Activated naive CD4-positive, alpha-beta T cell treated with anti-CD3 and anti-CD28 coated beads for 36 hours (primary cell): ENCODE measurements at regions not wholly inside any gene's neighbourhood (a gene's known extent, or its start where the extent isn't known, plus 50 kb on each side); places are given as distances from the start of the nearest gene placed in this dataset.

Source experiments
- CTCF ChIA-PET: fragments of 350-600 bp; sonication (Branson Sonifier 250); formaldehyde crosslinking; loops from one replicate; lab custom pipeline; 2021; ENCODE audit warnings: antibody characterized with exemption; lab: Charles Lee
- DNase-seq: peaks from one replicate; pipeline ENCODE4 v3.0.0-alpha.2; 2020
- H3K27ac Mint-ChIP-seq: one replicate; pipeline ENCODE4 v1.8.0; 2021; ENCODE audit warnings: mild to moderate bottlenecking, mixed read lengths
- H3K27me3 Mint-ChIP-seq: one replicate; pipeline ENCODE4 v1.8.0; 2021; ENCODE audit warnings: low read depth, mixed read lengths
- H3K36me3 Mint-ChIP-seq: one replicate; pipeline ENCODE4 v1.8.0; 2021; ENCODE audit warnings: low read depth, mixed read lengths
- H3K4me1 Mint-ChIP-seq: one replicate; pipeline ENCODE4 v1.8.0; 2021; ENCODE audit warnings: low read depth, mixed read lengths
- H3K4me3 Mint-ChIP-seq: one replicate; pipeline ENCODE4 v1.8.0; 2021; ENCODE audit warnings: mild to moderate bottlenecking, moderate library complexity, mixed read lengths
- H3K9me3 Mint-ChIP-seq: one replicate; pipeline ENCODE4 v1.8.0; 2021; ENCODE audit warnings: mixed read lengths
- intact Hi-C: fragments of 100-400 bp; cut with micrococcal nuclease; formaldehyde crosslinking; loops from one replicate; pipeline ENCODE4 v1.15.1; 2023

DNA sequence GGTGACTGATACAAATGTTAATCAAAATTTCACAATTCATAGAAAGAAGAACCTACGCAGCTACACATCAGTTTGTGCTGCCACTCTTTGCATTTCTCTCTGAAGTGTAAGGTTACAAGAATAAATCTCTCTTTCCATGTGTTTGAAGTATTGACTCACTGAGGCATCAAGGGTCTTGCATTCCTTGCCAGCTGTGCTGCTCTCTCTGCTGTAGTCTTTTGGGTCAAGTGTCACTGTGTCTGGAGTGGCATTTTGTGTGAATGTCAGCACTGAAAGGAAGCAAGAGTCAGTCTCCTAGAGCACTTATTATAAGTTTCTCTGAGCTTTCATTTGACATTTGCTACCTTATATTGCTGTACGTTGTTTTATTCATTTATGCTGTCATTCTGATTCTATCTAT, 1696.1 kb upstream of the LRRTM1 start:
- DNase-seq, result no peak
- CTCF ChIA-PET, result no interaction called here
- Mint-ChIP-seq H3K27me3 (no peaks in the 10 kb centered on the region), H3K4me3 (no peak overlapping the region), H3K27ac (no peak overlapping the region), H3K9me3 (peaks cover 5% of the 10 kb centered on the region), H3K4me1 (no peaks in the 10 kb centered on the region), H3K36me3 (no peaks in the 10 kb centered on the region)
- intact Hi-C loops, result no loop called here

DNA sequence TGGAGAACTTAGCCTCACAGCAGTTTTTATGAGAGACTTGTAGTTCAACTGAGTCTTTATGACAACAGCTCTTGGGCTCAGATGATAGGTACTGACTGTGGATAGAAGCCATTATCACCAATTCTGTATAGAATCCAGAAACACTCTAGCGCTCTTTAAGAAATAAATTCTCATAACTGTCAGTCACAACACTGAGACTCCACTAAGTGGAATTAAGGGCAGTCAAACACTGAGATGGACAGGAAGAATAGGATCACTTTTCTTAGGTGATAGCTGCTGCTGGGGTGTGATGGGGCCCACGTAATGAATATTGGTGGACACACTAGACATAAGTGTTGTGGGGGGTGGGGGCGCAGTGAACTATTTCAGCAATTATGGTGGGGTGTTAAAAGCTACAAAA, 1691.8 kb upstream of the LRRTM1 start:
- no peak overlapping the region for H3K27ac Mint-ChIP-seq
- no peaks in the 10 kb centered on the region for H3K4me1 Mint-ChIP-seq
- H3K27me3 Mint-ChIP-seq, result no peaks in the 10 kb centered on the region
- peaks cover 2% of the 10 kb centered on the region for H3K9me3 Mint-ChIP-seq
- CTCF ChIA-PET, result no interaction called here
- no peak for DNase-seq
- no peak overlapping the region for H3K4me3 Mint-ChIP-seq
- intact Hi-C loops, result no loop called here
- H3K36me3 Mint-ChIP-seq, result no peaks in the 10 kb centered on the region

DNA sequence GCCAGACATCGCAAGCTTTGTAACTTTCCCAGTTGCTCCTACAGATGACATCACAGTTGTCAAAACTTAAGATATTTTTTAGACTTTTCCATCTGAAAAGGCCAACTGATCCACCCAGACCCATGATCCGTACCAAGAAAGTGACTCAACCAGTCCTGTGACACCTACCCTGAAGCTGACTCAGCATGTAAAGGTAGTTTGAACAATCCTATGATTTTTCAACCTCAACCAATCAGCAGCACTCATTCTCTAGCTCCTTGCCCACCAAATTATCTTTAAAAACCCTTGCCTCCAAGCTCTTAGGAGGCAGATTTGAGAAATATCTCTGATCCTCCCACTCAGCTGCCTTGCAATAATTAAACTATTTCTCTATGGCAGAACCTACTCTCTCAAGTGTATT, 1686.7 kb upstream of the LRRTM1 start:
- Mint-ChIP-seq H3K4me3 (no peak overlapping the region), H3K4me1 (no peaks in the 10 kb centered on the region), H3K9me3 (peaks cover 2% of the 10 kb centered on the region), H3K27ac (no peak overlapping the region), H3K27me3 (no peaks in the 10 kb centered on the region), H3K36me3 (no peaks in the 10 kb centered on the region)
- intact Hi-C loops, result no loop called here
- CTCF ChIA-PET, result no interaction called here
- no peak for DNase-seq

DNA sequence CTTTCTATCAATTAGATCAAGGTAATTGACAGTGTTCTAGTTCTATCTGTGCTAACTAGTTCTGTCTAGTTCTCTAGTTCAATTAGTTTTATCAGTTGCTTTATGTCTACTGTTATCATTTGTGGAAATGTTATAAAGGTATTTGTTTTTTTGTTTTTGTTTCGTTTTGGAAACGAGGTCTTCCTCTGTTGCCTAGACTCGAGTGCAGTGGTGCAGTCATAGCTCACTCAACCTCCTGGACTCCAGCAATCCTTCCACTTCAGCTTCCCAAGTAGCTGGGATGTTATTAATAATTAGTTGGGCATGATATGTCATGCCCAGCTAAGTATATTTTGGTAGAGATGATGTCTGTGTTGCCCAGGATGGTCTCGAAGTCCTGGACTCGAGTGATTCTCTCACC, 1682.8 kb upstream of the LRRTM1 start:
- Mint-ChIP-seq H3K36me3 (no peaks in the 10 kb centered on the region), H3K4me3 (no peak overlapping the region), H3K27ac (no peak overlapping the region), H3K27me3 (no peaks in the 10 kb centered on the region), H3K9me3 (peaks cover 7% of the 10 kb centered on the region), H3K4me1 (no peaks in the 10 kb centered on the region)
- DNase-seq, result no peak
- intact Hi-C loops, result no loop called here
- CTCF ChIA-PET, result no interaction called here

DNA sequence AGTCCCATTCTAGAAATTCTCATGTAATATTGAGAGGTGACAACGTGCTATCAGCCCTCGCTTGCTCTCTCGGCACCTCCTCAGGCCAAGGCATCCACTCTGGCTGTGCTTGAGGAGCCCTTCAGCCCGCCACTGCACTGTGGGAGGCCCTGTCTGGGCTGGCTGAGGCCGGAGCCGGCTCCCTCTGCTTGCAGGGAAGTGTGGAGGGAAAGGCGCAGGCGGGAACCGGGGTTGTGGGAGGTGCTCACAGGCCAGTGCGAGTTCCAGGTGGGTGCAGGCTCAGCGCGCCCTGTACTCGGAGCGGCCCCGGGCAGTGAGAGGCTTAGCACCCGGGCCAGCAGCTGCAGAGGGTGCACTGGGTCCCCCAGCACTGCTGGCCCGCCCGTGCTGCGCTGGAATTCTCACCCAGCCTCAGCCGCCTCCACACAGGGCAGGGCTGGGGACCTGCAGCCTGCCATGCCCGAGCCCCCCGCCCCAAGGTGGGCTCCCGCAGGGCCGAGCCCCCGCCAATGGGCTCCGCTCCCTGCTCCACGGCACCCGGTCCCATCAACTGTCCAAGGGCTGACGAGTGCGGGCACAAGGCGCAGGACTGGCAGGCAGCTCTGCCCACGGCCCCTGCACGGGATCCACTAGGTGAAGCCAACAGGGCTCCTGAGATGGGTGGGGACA, 1680.6 kb upstream of the LRRTM1 start:
- CTCF ChIA-PET, result no interaction called here
- no peak overlapping the region for H3K4me3 Mint-ChIP-seq
- intact Hi-C loops, result no loop called here
- no peaks in the 10 kb centered on the region for H3K4me1 Mint-ChIP-seq
- no peaks in the 10 kb centered on the region for H3K36me3 Mint-ChIP-seq
- peaks cover 7% of the 10 kb centered on the region for H3K9me3 Mint-ChIP-seq
- no peak overlapping the region for H3K27ac Mint-ChIP-seq
- H3K27me3 Mint-ChIP-seq, result no peaks in the 10 kb centered on the region
- no peak for DNase-seq

DNA sequence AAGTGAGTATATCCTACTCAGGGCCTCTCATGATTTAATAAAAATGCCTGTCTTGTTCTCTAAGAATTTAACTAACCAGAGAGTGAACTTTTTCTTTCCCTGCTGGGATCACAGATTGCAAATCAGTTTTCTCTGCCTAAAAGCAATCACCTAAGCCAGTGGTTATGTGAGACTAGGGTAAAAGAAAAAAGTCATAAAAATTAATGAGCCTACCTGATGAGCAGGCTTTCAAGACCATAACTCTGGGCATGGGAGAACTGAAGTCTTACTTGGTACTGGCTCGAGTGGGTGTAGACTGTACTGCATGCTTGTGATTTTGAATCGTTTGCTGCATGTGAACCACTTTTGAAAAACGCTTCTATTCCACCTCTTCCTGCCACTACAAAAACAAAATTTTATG, 1677.0 kb upstream of the LRRTM1 start:
- Mint-ChIP-seq H3K4me3 (no peak overlapping the region), H3K9me3 (peaks cover 10% of the 10 kb centered on the region), H3K36me3 (no peaks in the 10 kb centered on the region), H3K27me3 (no peaks in the 10 kb centered on the region), H3K4me1 (no peaks in the 10 kb centered on the region), H3K27ac (no peak overlapping the region)
- intact Hi-C loops, result no loop called here
- no peak for DNase-seq
- CTCF ChIA-PET, result no interaction called here

DNA sequence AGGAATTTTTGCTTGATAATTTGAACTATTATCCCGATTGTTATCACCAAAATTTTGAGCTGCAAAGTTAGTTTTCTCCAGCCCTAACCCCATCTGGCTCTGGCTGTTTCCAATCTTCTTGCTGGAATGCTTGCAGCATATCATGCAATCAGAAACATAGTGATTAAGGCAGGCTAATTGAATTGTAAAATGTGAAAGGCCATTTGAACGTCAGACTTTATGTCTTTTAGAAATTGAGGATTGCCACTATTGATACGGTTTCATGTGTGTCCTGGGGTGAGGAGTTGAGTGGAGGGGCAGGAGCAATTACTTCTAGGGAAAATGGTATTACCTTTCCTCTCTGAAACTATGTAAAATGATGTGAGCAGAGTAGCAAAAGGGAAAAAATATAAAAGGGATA, 1674.5 kb upstream of the LRRTM1 start:
- no peak for DNase-seq
- intact Hi-C loops, result no loop called here
- Mint-ChIP-seq H3K4me3 (no peak overlapping the region), H3K27me3 (no peaks in the 10 kb centered on the region), H3K36me3 (no peaks in the 10 kb centered on the region), H3K4me1 (no peaks in the 10 kb centered on the region), H3K9me3 (peaks cover 6% of the 10 kb centered on the region), H3K27ac (no peak overlapping the region)
- CTCF ChIA-PET, result no interaction called here

DNA sequence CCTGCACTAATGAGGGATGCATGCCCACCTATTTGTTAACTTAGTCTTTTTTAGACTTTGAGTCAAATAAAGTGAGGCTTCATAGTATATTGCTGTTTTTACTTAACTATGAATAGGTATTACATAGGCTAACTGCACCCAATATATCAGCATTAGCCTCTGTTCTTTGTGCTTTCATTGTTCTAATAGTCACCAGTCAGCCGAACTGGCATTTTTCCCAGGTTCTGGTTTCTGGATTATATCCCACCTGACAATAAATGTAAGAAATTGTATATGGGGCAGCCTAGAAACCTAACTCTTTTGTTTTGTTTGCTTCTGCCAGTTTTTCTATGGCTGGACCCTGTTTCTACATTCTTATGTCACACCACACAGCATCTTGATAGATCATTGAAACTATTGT, 1672.4 kb upstream of the LRRTM1 start:
- Mint-ChIP-seq H3K36me3 (no peaks in the 10 kb centered on the region), H3K4me1 (no peaks in the 10 kb centered on the region), H3K4me3 (no peak overlapping the region), H3K27me3 (no peaks in the 10 kb centered on the region), H3K9me3 (peaks cover 6% of the 10 kb centered on the region), H3K27ac (no peak overlapping the region)
- intact Hi-C loops, result no loop called here
- DNase-seq, result no peak
- CTCF ChIA-PET, result no interaction called here

DNA sequence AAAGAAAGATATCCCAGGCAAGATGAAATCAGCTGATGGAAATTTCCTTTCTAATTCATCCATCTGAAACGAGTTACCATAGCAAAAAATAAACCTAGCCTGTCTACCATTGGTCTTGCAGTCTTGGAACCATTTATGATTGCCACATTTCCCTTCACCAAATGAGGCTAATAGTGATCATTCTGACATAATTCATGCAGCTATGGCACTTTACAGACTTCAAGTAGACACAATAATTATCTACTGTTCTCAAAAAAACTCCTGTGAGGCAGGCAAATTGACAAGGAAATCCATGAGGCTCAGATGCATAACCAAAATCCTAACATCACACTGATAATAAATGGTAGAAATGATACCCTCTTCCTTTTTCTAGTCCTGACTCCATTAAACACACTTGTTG, 1669.7 kb upstream of the LRRTM1 start:
- Mint-ChIP-seq H3K4me1 (no peaks in the 10 kb centered on the region), H3K4me3 (no peak overlapping the region), H3K27ac (no peak overlapping the region), H3K9me3 (peaks cover 6% of the 10 kb centered on the region), H3K36me3 (no peaks in the 10 kb centered on the region), H3K27me3 (no peaks in the 10 kb centered on the region)
- CTCF ChIA-PET, result no interaction called here
- DNase-seq, result no peak
- intact Hi-C loops, result no loop called here

DNA sequence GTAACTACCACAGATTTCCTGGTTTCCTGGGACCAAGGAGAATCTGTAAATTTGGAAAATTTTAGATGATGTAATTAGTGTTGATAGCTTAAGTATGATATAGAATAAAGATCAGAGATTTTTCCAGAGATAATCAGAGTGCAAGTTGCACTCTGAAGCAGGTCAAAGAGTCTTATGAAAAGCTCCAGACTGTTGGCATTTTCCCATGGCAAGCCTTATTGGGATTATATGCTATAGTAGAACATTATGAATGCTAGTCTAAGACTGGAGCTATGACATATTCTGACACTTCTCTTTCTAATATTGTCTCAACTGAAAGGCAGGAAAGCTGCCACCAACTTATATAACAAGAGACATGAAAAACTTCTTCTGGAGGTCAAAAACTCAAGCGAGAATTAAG, 1638.3 kb upstream of the LRRTM1 start:
- H3K27ac Mint-ChIP-seq, result no peak overlapping the region
- no peak overlapping the region for H3K4me3 Mint-ChIP-seq
- intact Hi-C loops, result no loop called here
- peaks cover 19% of the 10 kb centered on the region for H3K9me3 Mint-ChIP-seq
- DNase-seq, result no peak
- no peaks in the 10 kb centered on the region for H3K36me3 Mint-ChIP-seq
- CTCF ChIA-PET, result no interaction called here
- H3K27me3 Mint-ChIP-seq, result no peaks in the 10 kb centered on the region
- no peaks in the 10 kb centered on the region for H3K4me1 Mint-ChIP-seq

DNA sequence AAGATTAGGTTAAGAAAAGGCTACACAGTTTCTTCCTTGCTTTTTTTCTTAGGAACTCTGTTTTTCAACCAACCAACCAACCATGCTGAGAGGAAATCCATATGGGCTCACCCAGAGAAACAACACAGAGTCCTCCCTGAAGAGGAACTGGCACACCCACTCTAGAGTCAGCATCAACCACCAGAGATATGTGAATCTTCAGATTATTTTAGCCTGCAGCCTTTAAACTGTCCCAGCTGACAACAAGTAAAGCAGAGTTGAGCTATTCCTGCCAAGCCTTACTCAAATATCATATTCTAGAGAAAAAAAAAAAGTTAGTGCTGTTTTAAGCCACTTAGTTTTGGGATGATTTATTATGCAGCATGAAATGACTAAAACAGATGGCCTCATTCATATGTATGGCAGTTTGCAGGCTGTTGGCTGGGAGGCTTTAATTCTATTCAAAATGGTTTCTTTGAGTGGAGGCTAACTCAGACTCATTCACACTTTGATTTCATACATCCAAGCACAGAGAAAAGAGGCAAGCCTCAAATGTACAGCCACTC, 1637.7 kb upstream of the LRRTM1 start:
- Mint-ChIP-seq H3K27ac (no peak overlapping the region), H3K4me1 (no peaks in the 10 kb centered on the region), H3K4me3 (no peak overlapping the region), H3K9me3 (peaks cover 19% of the 10 kb centered on the region), H3K27me3 (no peaks in the 10 kb centered on the region), H3K36me3 (no peaks in the 10 kb centered on the region)
- no peak for DNase-seq
- CTCF ChIA-PET, result no interaction called here
- intact Hi-C loops, result no loop called here

DNA sequence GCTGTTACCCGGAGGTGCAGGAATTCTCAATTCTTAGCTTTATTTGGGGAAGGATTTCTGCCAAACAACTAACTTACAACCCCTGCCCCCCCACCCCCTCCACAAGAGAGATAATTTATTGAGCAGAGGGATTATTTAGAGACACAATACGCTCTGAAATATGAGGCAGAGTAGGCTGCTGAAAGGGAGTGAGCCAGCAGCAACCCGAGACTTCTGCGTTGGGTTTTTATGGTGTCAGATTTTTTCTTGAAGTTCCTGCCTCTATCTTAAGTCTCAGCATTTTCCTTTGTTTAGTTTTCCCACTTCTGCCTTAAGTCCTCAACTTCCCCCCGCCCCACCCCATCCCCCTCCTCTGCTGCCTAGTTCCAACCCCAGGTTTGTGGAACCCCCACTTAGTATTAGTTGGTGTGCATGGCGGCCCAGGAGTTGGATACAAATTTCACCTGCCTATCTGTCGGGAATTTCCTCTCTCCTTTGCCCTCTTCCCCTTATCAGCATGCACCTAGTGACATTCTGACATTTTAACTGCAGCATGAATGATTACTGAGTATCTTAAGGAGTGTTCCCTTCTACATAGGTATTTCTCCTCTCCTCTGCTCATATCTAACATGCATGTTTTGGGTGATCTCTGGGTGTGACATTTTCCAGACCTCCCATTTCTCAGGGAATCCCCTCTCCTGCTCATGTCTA, 1635.9 kb upstream of the LRRTM1 start:
- H3K27ac Mint-ChIP-seq, result no peak overlapping the region
- intact Hi-C loops, result no loop called here
- DNase-seq, result no peak
- CTCF ChIA-PET, result no interaction called here
- H3K4me1 Mint-ChIP-seq, result no peaks in the 10 kb centered on the region
- no peak overlapping the region for H3K4me3 Mint-ChIP-seq
- no peaks in the 10 kb centered on the region for H3K36me3 Mint-ChIP-seq
- H3K27me3 Mint-ChIP-seq, result no peaks in the 10 kb centered on the region
- peaks cover 21% of the 10 kb centered on the region for H3K9me3 Mint-ChIP-seq

DNA sequence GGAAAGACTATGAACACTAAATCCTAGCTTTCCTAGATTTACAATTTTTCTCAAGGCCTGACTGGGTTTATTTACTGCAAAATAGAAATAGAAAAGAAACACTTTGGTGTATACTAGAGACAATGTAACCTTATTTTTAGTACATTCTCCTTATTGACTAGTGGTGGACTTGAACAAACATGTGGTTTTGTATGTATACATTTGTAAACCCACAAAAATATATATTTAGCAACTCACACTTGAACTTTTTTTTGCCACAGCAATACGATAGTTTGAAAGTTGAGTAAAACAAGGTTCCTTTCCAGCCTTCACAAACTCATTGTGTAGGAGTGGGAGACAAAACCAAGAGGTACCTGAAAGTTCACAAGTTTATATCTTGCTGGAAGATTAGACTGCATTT, 1633.4 kb upstream of the LRRTM1 start:
- no peak for DNase-seq
- CTCF ChIA-PET, result no interaction called here
- H3K36me3 Mint-ChIP-seq, result no peaks in the 10 kb centered on the region
- no peak overlapping the region for H3K4me3 Mint-ChIP-seq
- no peaks in the 10 kb centered on the region for H3K27me3 Mint-ChIP-seq
- peaks cover 15% of the 10 kb centered on the region for H3K9me3 Mint-ChIP-seq
- H3K4me1 Mint-ChIP-seq, result no peaks in the 10 kb centered on the region
- H3K27ac Mint-ChIP-seq, result no peak overlapping the region
- intact Hi-C loops, result no loop called here
